ENCODE measurements at regions not wholly inside any gene's neighbourhood (a gene's known extent, or its start where the extent isn't known, plus 50 kb on each side); places are given as distances from the start of the nearest gene placed in this dataset.

- TF ChIP-seq, protein P1, sequence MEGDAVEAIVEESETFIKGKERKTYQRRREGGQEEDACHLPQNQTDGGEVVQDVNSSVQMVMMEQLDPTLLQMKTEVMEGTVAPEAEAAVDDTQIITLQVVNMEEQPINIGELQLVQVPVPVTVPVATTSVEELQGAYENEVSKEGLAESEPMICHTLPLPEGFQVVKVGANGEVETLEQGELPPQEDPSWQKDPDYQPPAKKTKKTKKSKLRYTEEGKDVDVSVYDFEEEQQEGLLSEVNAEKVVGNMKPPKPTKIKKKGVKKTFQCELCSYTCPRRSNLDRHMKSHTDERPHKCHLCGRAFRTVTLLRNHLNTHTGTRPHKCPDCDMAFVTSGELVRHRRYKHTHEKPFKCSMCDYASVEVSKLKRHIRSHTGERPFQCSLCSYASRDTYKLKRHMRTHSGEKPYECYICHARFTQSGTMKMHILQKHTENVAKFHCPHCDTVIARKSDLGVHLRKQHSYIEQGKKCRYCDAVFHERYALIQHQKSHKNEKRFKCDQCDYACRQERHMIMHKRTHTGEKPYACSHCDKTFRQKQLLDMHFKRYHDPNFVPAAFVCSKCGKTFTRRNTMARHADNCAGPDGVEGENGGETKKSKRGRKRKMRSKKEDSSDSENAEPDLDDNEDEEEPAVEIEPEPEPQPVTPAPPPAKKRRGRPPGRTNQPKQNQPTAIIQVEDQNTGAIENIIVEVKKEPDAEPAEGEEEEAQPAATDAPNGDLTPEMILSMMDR (IDR thresholded peaks at IDR 0.05; ENCODE audit: insufficient read depth, low read length) = no peak
- TF ChIP-seq POLR2AphosphoS5 (IDR thresholded peaks at IDR 0.05; ENCODE audit: low read depth) (no peak), GABPA (IDR thresholded peaks at IDR 0.05; ENCODE audit: low read depth) (no peak), SPI1 (IDR thresholded peaks at IDR 0.05; ENCODE audit: borderline replicate concordance, low read depth) (no peak)
Observed at GRCh38 chr9:7690014-7690413, 109.6 kb downstream of the DMAC1 start.

All from HL-60 (cell line).